ENCODE measurements at regions not wholly inside any gene's neighbourhood (a gene's known extent, or its start where the extent isn't known, plus 50 kb on each side); places are given as distances from the start of the nearest gene placed in this dataset.

DNA sequence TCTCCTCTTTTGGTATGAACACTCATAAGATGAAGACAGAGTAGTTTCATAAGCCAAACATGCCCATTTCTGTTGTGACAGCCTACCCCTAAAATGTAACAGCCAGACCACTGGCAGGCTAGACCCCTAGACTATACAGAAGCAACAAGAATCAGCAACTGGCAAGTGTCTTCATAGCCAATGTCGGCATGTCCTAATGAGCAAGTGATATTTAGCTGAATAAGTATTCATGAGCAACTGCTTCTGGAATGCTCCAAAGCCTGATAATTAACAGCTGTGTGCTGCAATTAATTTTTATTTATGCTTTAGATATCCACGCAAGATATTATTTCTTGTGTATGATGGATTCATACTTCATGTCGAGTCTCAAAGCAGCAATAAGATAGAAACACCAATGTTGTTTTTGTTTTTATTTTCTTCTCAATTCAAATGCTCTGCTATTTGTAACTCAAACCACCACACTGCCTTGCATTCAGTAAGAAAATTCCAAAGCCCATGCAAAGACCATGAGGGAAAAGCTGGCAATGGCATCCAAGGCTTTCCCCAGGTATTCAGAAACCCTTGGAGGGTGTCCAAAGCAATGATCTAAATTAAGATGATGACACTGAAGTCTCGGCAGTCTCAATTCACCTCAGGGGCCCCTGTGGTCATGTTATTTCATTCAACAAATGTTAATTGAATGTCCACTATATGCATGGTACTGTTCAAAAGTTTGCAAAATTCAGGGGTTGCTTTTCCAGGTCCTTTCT is 167.7 kb upstream of the NECTIN3 start (continued):
- TF ChIP-seq ZNF589 (CRISPR knock-in tag; IDR thresholded peaks at IDR 0.05; ENCODE audit: low read depth) (no peak), ZNF444 (CRISPR knock-in tag; IDR thresholded peaks at IDR 0.05) (no peak), ZNF75A (CRISPR knock-in tag; IDR thresholded peaks at IDR 0.05) (no peak), TSC22D4 (tag; IDR thresholded peaks at IDR 0.05) (no peak), POLR2AphosphoS2 (IDR thresholded peaks at IDR 0.05; ENCODE audit: low read length) (no peak), BRD9 (IDR thresholded peaks at IDR 0.05; ENCODE audit: low read depth, partially characterized antibody) (no peak)

DNA sequence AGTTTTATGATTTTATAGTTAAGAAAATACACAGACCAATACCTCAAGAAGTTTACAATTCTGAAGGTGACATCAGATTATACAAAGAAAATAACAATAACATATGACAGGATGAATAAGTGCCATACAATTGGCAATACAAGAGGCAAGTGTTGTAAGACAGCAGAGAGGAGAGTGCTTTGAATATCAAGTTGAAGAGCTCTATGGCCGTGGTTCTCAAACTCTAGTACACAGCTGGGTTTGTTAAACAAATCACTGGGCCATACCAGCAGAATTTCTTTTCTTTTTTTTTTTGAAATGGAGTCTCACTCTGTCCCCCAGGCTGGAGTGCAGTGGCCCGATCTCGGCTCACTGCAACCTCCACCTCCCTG is 167.1 kb upstream of the NECTIN3 start:
- Histone ChIP-seq H3K9me1 (ENCODE audit: control insufficient read depth, insufficient read depth, low read length) (no peaks in the 10 kb centered on the region), H2AFZ (ENCODE audit: low read depth, low read length) (no peak overlapping the region), H3K79me2 (ENCODE audit: control insufficient read depth, insufficient read depth, low read length) (no peaks in the 10 kb centered on the region), H3K9me3 (replicated peaks; ENCODE audit: control insufficient read depth, insufficient read depth, low read depth, low read length) (no peaks in the 10 kb centered on the region), H3K4me2 (ENCODE audit: insufficient read depth, low read length) (no peak overlapping the region), H3K27me3 (ENCODE audit: control insufficient read depth in 2 of 2, insufficient read depth in 2 of 2, low read length in 2 of 2) (no peaks in the 10 kb centered on the region), H3K4me1 (replicated peaks in 1 of 2; ENCODE audit: control insufficient read depth in 2 of 2, insufficient read depth in 2 of 2, low read length in 2 of 2) (no peaks in the 10 kb centered on the region), H4K20me1 (replicated peaks; ENCODE audit: control insufficient read depth, insufficient read depth, low read length) (no peaks in the 10 kb centered on the region), H3K4me3 (no peak overlapping the region), H3K9ac (ENCODE audit: insufficient read depth in 1 of 2, low read depth in 2 of 2, low read length in 2 of 2) (no peak overlapping the region), H3K36me3 (ENCODE audit: control insufficient read depth, insufficient read depth, low read length) (no peaks in the 10 kb centered on the region), H3K27ac (ENCODE audit: extremely low read depth, low read depth, low read length) (no peak overlapping the region)
- no peak for TF ChIP-seq IFI16 (CRISPR knock-in tag; IDR thresholded peaks at IDR 0.05)
- no peak for TF ChIP-seq ERF (CRISPR knock-in tag; IDR thresholded peaks at IDR 0.05)
- TF ChIP-seq ZNF507 (tag; conservative IDR thresholded peaks at IDR 0.05) = no peak
- TF ChIP-seq MEF2A (IDR thresholded peaks at IDR 0.05; ENCODE audit: control insufficient read depth, low read depth, low read length) = no peak
- no peak for TF ChIP-seq POLR2AphosphoS2 (IDR thresholded peaks at IDR 0.05; ENCODE audit: low read length)
- TF ChIP-seq TFAM (CRISPR knock-in tag; conservative IDR thresholded peaks at IDR 0.05) = no peak
- TF ChIP-seq MTA1 (IDR thresholded peaks at IDR 0.05; ENCODE audit: borderline replicate concordance) = no peak
- TF ChIP-seq, protein P1, sequence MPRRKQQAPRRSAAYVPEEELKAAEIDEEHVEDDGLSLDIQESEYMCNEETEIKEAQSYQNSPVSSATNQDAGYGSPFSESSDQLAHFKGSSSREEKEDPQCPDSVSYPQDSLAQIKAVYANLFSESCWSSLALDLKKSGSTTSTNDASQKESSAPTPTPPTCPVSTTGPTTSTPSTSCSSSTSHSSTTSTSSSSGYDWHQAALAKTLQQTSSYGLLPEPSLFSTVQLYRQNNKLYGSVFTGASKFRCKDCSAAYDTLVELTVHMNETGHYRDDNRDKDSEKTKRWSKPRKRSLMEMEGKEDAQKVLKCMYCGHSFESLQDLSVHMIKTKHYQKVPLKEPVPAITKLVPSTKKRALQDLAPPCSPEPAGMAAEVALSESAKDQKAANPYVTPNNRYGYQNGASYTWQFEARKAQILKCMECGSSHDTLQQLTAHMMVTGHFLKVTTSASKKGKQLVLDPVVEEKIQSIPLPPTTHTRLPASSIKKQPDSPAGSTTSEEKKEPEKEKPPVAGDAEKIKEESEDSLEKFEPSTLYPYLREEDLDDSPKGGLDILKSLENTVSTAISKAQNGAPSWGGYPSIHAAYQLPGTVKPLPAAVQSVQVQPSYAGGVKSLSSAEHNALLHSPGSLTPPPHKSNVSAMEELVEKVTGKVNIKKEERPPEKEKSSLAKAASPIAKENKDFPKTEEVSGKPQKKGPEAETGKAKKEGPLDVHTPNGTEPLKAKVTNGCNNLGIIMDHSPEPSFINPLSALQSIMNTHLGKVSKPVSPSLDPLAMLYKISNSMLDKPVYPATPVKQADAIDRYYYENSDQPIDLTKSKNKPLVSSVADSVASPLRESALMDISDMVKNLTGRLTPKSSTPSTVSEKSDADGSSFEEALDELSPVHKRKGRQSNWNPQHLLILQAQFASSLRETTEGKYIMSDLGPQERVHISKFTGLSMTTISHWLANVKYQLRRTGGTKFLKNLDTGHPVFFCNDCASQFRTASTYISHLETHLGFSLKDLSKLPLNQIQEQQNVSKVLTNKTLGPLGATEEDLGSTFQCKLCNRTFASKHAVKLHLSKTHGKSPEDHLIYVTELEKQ (CRISPR knock-in tag; IDR thresholded peaks at IDR 0.05) = no peak
- no peak for TF ChIP-seq TAL1 (IDR thresholded peaks at IDR 0.05)
- no peak for TF ChIP-seq SMARCA5 (IDR thresholded peaks at IDR 0.05)
- TF ChIP-seq ARID2 (IDR thresholded peaks at IDR 0.05) = no peak
- TF ChIP-seq MTA3 (IDR thresholded peaks at IDR 0.05; ENCODE audit: borderline replicate concordance) = no peak
- no peak for TF ChIP-seq SRF (CRISPR knock-in tag; IDR thresholded peaks at IDR 0.05)
- no peak for TF ChIP-seq PTRF (tag; IDR thresholded peaks at IDR 0.05)
- no peak for TF ChIP-seq SAFB2 (IDR thresholded peaks at IDR 0.05; ENCODE audit: borderline replicate concordance, low read depth, low read length, severe bottlenecking)
- no peak for TF ChIP-seq BRCA1 (IDR thresholded peaks at IDR 0.05)
- TF ChIP-seq BRCA1 (CRISPR knock-in tag; IDR thresholded peaks at IDR 0.05) = no peak
- WGBS (ENCODE audit: insufficient coverage, low coverage, missing lambda C conversion rate) = 0% methylated on average over 3 of the region's 3 CpGs
- intact Hi-C loops (cut with micrococcal nuclease) (no loop called here), in situ Hi-C loops (cut with MboI) (no loop called here)
- no peak for ATAC-seq
- ChIA-PET POLR2A (no interaction called here), CTCF (ENCODE audit: low intra/inter-chr PET ratio) (no interaction called here)
- no peak for FAIRE-seq
- no peak for DNase-seq (ENCODE audit: extremely low read depth in 1 of 4, low spot score in 3 of 4)
- BruUV-seq (replicated peaks) = no TSS peak

Measured in K562 (cell line).